ENCODE measurements at regions not wholly inside any gene's neighbourhood (a gene's known extent, or its start where the extent isn't known, plus 50 kb on each side); places are given as distances from the start of the nearest gene placed in this dataset.

GRCh38 chr3:16658004-16658924, 53.0 kb upstream of the DAZL start:
- no TSS peak for BruUV-seq (replicated peaks)
- H3K36me3 ChIP-seq (ENCODE audit: control insufficient read depth, insufficient read depth, low read length) = no peaks in the 10 kb centered on the region
- H3K27me3 ChIP-seq (ENCODE audit: control insufficient read depth, insufficient read depth, low read length) = no peaks in the 10 kb centered on the region
- H3K4me1 ChIP-seq (ENCODE audit: control insufficient read depth, insufficient read depth, low read length) = no peaks in the 10 kb centered on the region
- ChIA-PET CTCF (no interaction called here), POLR2A (no interaction called here)
- TF ChIP-seq TCF7L2 (IDR thresholded peaks at IDR 0.05; ENCODE audit: low read depth, low read length) (no peak), POLR2AphosphoS5 (IDR thresholded peaks at IDR 0.05; ENCODE audit: low read depth, low read length) (no peak), CTCF (IDR thresholded peaks at IDR 0.05) (no peak), SIN3A (IDR thresholded peaks at IDR 0.05; ENCODE audit: borderline replicate concordance, insufficient read depth, low read depth, low read length) (no peak), REST (IDR thresholded peaks at IDR 0.05; ENCODE audit: insufficient read depth in 1 of 2, low read depth in 2 of 2, low read length in 1 of 2) (no peak)
- intact Hi-C loops (cut with micrococcal nuclease; ENCODE audit: unreplicated experiment) = no loop called here
- no peak for DNase-seq (ENCODE audit: low read depth, low spot score)
- H3K4me3 ChIP-seq (ENCODE audit: low read depth in 2 of 2, low read length in 2 of 2) = no peak overlapping the region
- ATAC-seq = no peak
- in situ Hi-C loops (cut with HindIII; ENCODE audit: low pct_unique_long_range_greater_than_20kb, low sequenced_read_pairs) = no loop called here
- H3K27ac ChIP-seq (ENCODE audit: low read length) = no peak overlapping the region
- H3K9me3 ChIP-seq (ENCODE audit: control insufficient read depth, insufficient read depth, low read depth, low read length) = no peaks in the 10 kb centered on the region

- TF ChIP-seq POLR2AphosphoS5 (IDR thresholded peaks at IDR 0.05; ENCODE audit: low read depth, low read length) = no peak
- no peak for TF ChIP-seq CTCF (IDR thresholded peaks at IDR 0.05)
- no peak for TF ChIP-seq REST (IDR thresholded peaks at IDR 0.05; ENCODE audit: insufficient read depth in 1 of 2, low read depth in 2 of 2, low read length in 1 of 2)
- TF ChIP-seq SIN3A (IDR thresholded peaks at IDR 0.05; ENCODE audit: borderline replicate concordance, insufficient read depth, low read depth, low read length) = no peak
- no peak for TF ChIP-seq TCF7L2 (IDR thresholded peaks at IDR 0.05; ENCODE audit: low read depth, low read length)
- no peak for DNase-seq (ENCODE audit: low read depth, low spot score)
- Histone ChIP-seq H3K36me3 (ENCODE audit: control insufficient read depth, insufficient read depth, low read length) (no peaks in the 10 kb centered on the region), H3K4me1 (ENCODE audit: control insufficient read depth, insufficient read depth, low read length) (no peaks in the 10 kb centered on the region), H3K4me3 (ENCODE audit: low read depth in 2 of 2, low read length in 2 of 2) (no peak overlapping the region), H3K27ac (ENCODE audit: low read length) (no peak overlapping the region), H3K27me3 (ENCODE audit: control insufficient read depth, insufficient read depth, low read length) (no peaks in the 10 kb centered on the region), H3K9me3 (ENCODE audit: control insufficient read depth, insufficient read depth, low read depth, low read length) (no peaks in the 10 kb centered on the region)
- ATAC-seq = no peak
- intact Hi-C loops (cut with micrococcal nuclease; ENCODE audit: unreplicated experiment) (no loop called here), in situ Hi-C loops (cut with HindIII; ENCODE audit: low pct_unique_long_range_greater_than_20kb, low sequenced_read_pairs) (no loop called here)
- CTCF ChIA-PET = no interaction called here
- POLR2A ChIA-PET = no interaction called here
- no TSS peak for BruUV-seq (replicated peaks)
Measured at GRCh38 chr3:16658925-16659793, 53.9 kb upstream of the DAZL start.

Measured in Panc1 (cell line).